A673 (cell line): ENCODE measurements at regions not wholly inside any gene's neighbourhood (a gene's known extent, or its start where the extent isn't known, plus 50 kb on each side); places are given as distances from the start of the nearest gene placed in this dataset.
"Not testable (repeated sequence)": the region's sequence is repeated elsewhere in the genome, so short reads cannot be mapped to it uniquely, and the experiment has no call there.

Source experiments
- EZH2 ChIP-seq: fragments of 200-600 bp; sonication (generic); IDR thresholded peaks from 2 replicates; pipeline ENCODE4 v1.6.1; 2017; ENCODE audit warnings: borderline replicate concordance, low read depth, mild to moderate bottlenecking, mixed read lengths, antibody characterized with exemption, low read length; ENCODE audit not compliant: poor library complexity, severe bottlenecking
- TF ChIP-seq, protein P1 (sequence below): fragments of 300-800, 200-600 bp; sonication (generic); conservative IDR thresholded peaks from 2 replicates; pipeline ENCODE4 v1.5.1; 2017; ENCODE audit warnings: low read depth, mild to moderate bottlenecking, antibody characterized with exemption, low read length, moderate library complexity, mixed read lengths

DNA sequence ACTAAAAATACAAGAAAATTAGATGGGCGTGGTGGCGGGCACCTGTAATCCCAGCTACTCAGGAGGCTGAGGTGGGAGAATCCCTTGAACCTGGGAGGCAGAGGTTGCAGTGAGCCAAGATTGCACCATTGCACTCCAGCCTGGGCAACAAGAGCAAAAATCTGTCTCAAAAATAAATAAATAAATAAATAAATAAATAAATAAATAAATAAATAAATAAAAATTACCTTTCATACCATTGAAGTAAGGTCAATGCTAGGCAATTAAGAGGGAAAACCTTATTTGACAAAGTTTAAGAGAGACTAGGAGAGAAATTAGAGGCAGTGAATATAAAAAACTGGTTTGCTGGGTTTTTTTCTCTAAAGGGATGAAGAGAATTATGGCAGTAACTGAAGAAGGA lies 781.1 kb upstream of the GBE1 start:
- TF ChIP-seq, protein P1, sequence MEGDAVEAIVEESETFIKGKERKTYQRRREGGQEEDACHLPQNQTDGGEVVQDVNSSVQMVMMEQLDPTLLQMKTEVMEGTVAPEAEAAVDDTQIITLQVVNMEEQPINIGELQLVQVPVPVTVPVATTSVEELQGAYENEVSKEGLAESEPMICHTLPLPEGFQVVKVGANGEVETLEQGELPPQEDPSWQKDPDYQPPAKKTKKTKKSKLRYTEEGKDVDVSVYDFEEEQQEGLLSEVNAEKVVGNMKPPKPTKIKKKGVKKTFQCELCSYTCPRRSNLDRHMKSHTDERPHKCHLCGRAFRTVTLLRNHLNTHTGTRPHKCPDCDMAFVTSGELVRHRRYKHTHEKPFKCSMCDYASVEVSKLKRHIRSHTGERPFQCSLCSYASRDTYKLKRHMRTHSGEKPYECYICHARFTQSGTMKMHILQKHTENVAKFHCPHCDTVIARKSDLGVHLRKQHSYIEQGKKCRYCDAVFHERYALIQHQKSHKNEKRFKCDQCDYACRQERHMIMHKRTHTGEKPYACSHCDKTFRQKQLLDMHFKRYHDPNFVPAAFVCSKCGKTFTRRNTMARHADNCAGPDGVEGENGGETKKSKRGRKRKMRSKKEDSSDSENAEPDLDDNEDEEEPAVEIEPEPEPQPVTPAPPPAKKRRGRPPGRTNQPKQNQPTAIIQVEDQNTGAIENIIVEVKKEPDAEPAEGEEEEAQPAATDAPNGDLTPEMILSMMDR, result not testable (repeated sequence)
- TF ChIP-seq EZH2, result not testable (repeated sequence)
